D721Med (cell line): ENCODE measurements at regions not wholly inside any gene's neighbourhood (a gene's known extent, or its start where the extent isn't known, plus 50 kb on each side); places are given as distances from the start of the nearest gene placed in this dataset.

Source experiments
- DNase-seq: peaks from one replicate; pipeline ENCODE4 v3.0.0; 2011; ENCODE audit warnings: low spot score; ENCODE audit not compliant: insufficient read length
- FAIRE-seq: peaks from 2 replicates; lab custom pipeline; 2011; peaks lifted over from hg19 to GRCh38; lab: Jason Lieb, UNC
- CTCF ChIP-seq: IDR thresholded peaks from 2 replicates; pipeline ENCODE4 v1.5.1; 2012; ENCODE audit warnings: mild to moderate bottlenecking, control low read depth; ENCODE audit not compliant: insufficient read depth; ENCODE audit errors: missing control alignments

GRCh38 chr9:129319938-129320481 is 141.9 kb upstream of the IER5L start:
- no peak for FAIRE-seq
- TF ChIP-seq CTCF, result no peak
- no peak for DNase-seq

- FAIRE-seq (no peak), DNase-seq (no peak)
- TF ChIP-seq CTCF, result no peak
Observed at GRCh38 chr9:129319076-129319937, 141.2 kb upstream of the IER5L start.

- FAIRE-seq, result no peak
- DNase-seq, result no peak
- no peak for TF ChIP-seq CTCF
Observed at GRCh38 chr9:129318121-129319075, 140.3 kb upstream of the IER5L start.

- TF ChIP-seq CTCF, result no peak
- DNase-seq, result no peak
- no peak for FAIRE-seq
Observed at GRCh38 chr9:129317179-129318011, 139.3 kb upstream of the IER5L start.

GRCh38 chr9:129316281-129317030 is 138.4 kb upstream of the IER5L start:
- TF ChIP-seq CTCF, result no peak
- FAIRE-seq (no peak), DNase-seq (no peak)
